HepG2 (cell line): ENCODE measurements at regions not wholly inside any gene's neighbourhood (a gene's known extent, or its start where the extent isn't known, plus 50 kb on each side); places are given as distances from the start of the nearest gene placed in this dataset.

Experiments
- ATAC-seq: fragments of 200-7000 bp; cut with Tn5 transposase; 3 replicates; pipeline ENCODE4 v1.9.1; 2020; ENCODE audit warnings: mild to moderate bottlenecking, moderate library complexity
- BruUV-seq: library from RNA; stranded (reverse); fragments of 400-500 nt; replicated peaks from 2 replicates; lab custom pipeline; 2021; lab: Mats Ljungman, UMichigan
- CTCF ChIA-PET: fragments of 300-600 bp; formaldehyde crosslinking; extraction: SDS; loops from one replicate; lab custom pipeline; 2021; ENCODE audit warnings: low total read pairs, inconsistent platforms, low intra/inter-chr PET ratio; lab: Yijun Ruan, JAX
- POLR2A ChIA-PET: fragments of 350-600 bp; sonication (Branson Sonifier 250); formaldehyde crosslinking; loops from one replicate; lab custom pipeline; 2020; ENCODE audit warnings: antibody characterized with exemption, inconsistent platforms; lab: Yijun Ruan, JAX
- DNase-seq: peaks from one replicate; pipeline ENCODE4 v3.0.0-alpha.2; 2015; ENCODE audit warnings: low spot score
- FAIRE-seq: peaks from 3 replicates; lab custom pipeline; 2011; peaks lifted over from hg19 to GRCh38; lab: Jason Lieb, UNC
- H2AFZ ChIP-seq: one replicate; pipeline ENCODE4 v1.6.1; 2011; ENCODE audit warnings: low read length, inconsistent platforms
- H3K27ac ChIP-seq: fragments of 300-600 bp; 3 replicates; pipeline ENCODE4 v1.8.0; 2011; ENCODE audit warnings: mixed run types, mild to moderate bottlenecking, mixed read lengths, low read length, inconsistent platforms; ENCODE audit not compliant: insufficient read depth; ENCODE audit errors: extremely low read length
- H3K27me3 ChIP-seq, 2 experiments: fragments of 200-600 bp in 1 of 2; 2 replicates in 1 of 2; 3 replicates in 1 of 2; pipeline versions ENCODE4 v1.6.0 to v1.8.0; 2011; ENCODE audit warnings: low read length in 2 of 2, mild to moderate bottlenecking in 2 of 2, moderate library complexity in 2 of 2, inconsistent platforms in 1 of 2; ENCODE audit not compliant: insufficient read depth in 2 of 2, control insufficient read depth in 1 of 2
- H3K36me3 ChIP-seq, 2 experiments: fragments of 200-600 bp in 1 of 2; replicated peaks in 1 of 2; 2 replicates in 1 of 2; 3 replicates in 1 of 2; pipeline versions ENCODE4 v1.5.1 to v1.8.0; 2011; ENCODE audit warnings: low read length in 2 of 2, inconsistent platforms in 1 of 2; ENCODE audit not compliant: insufficient read depth in 2 of 2, control insufficient read depth in 1 of 2
- H3K4me1 ChIP-seq: 2 replicates; pipeline ENCODE4 v1.5.1; 2012; ENCODE audit warnings: low read length, inconsistent platforms; ENCODE audit not compliant: insufficient read depth
- H3K4me2 ChIP-seq: 2 replicates; pipeline ENCODE4 v1.6.0; 2011; ENCODE audit warnings: low read depth, low read length, inconsistent platforms
- H3K4me3 ChIP-seq, 3 experiments: fragments of 200-600 bp in 1 of 3; sonication (generic), shearing (Covaris generic) in 1 of 3; replicated peaks in 1 of 3; 2 replicates each; pipeline ENCODE4 v1.5.1; 2011 to 2016; ENCODE audit warnings: low read length in 3 of 3, inconsistent platforms in 2 of 3, low read depth in 2 of 3, mild to moderate bottlenecking in 2 of 3, control low read depth in 1 of 3, mixed read lengths in 1 of 3; ENCODE audit not compliant: insufficient read depth in 1 of 3
- H3K79me2 ChIP-seq: one replicate; pipeline ENCODE4 v1.6.1; 2011; ENCODE audit warnings: low read length, inconsistent platforms; ENCODE audit not compliant: insufficient read depth
- H3K9ac ChIP-seq: 2 replicates; pipeline ENCODE4 v1.6.0; 2011; ENCODE audit warnings: mild to moderate bottlenecking, low read depth, low read length, inconsistent platforms; ENCODE audit not compliant: insufficient read depth
- H3K9me3 ChIP-seq: 2 replicates; pipeline ENCODE4 v1.5.1; 2012; ENCODE audit warnings: mild to moderate bottlenecking, low read length
- H4K20me1 ChIP-seq: 2 replicates; pipeline ENCODE4 v1.6.0; 2011; ENCODE audit warnings: inconsistent platforms, mild to moderate bottlenecking, low read length, moderate library complexity; ENCODE audit not compliant: insufficient read depth
- BCL6 ChIP-seq: IDR thresholded peaks from 2 replicates; pipeline ENCODE4 v1.6.1; 2016; ENCODE audit warnings: missing genetic modification reagents, missing compliant biosample characterization
- CEBPB ChIP-seq: IDR thresholded peaks from 2 replicates; pipeline ENCODE4 v1.6.1; 2011; ENCODE audit warnings: low read depth, low read length, improper control_type of control experiment, borderline replicate concordance
- HNRNPLL ChIP-seq: fragments of 200-400 bp; formaldehyde crosslinking; IDR thresholded peaks from 2 replicates; pipeline ENCODE4 v1.6.1; 2017; ENCODE audit warnings: mild to moderate bottlenecking, low read depth, low read length; ENCODE audit not compliant: poor library complexity, severe bottlenecking
- JARID2 ChIP-seq: sonication (generic); formaldehyde crosslinking; IDR thresholded peaks from 2 replicates; pipeline ENCODE4 v1.8.1; 2023; ENCODE audit warnings: missing genetic modification reagents, inconsistent platforms; ENCODE audit not compliant: insufficient replicate concordance
- MBNL3 ChIP-seq: fragments of 250-450 bp; sonication (Bioruptor Pico); conservative IDR thresholded peaks from 2 replicates; pipeline ENCODE4 v1.8.0; 2022; ENCODE audit warnings: mild to moderate bottlenecking, inconsistent platforms
- NR2F1 ChIP-seq, 2 experiments: fragments of 450-650 bp in 1 of 2; formaldehyde crosslinking in 1 of 2; IDR thresholded peaks; 2 replicates each; pipeline versions ENCODE4 v1.5.0 to v1.6.1; 2016 to 2020; ENCODE audit warnings: mild to moderate bottlenecking in 1 of 2, missing compliant biosample characterization in 1 of 2, missing genetic modification reagents in 1 of 2, moderate library complexity in 1 of 2
- NR3C1 ChIP-seq: sonication (generic); formaldehyde crosslinking; IDR thresholded peaks from 2 replicates; pipeline ENCODE4 v1.4.0; 2020; ENCODE audit warnings: missing genetic modification reagents
- PHB2 ChIP-seq: fragments of 450-650 bp; IDR thresholded peaks from 2 replicates; pipeline ENCODE4 v1.6.1; 2018; ENCODE audit not compliant: partially characterized antibody
- RXRA ChIP-seq: sonication (generic); formaldehyde crosslinking; IDR thresholded peaks from 2 replicates; pipeline ENCODE4 v1.5.1; 2020; ENCODE audit warnings: missing genetic modification reagents
- SNAPC2 ChIP-seq: sonication (generic); formaldehyde crosslinking; IDR thresholded peaks from 2 replicates; pipeline ENCODE4 v1.8.1; 2022; ENCODE audit warnings: mild to moderate bottlenecking, missing genetic modification reagents
- THAP11 ChIP-seq: IDR thresholded peaks from 2 replicates; pipeline ENCODE4 v1.6.1; 2016; ENCODE audit warnings: missing biosample characterization, missing genetic modification reagents
- ZBTB38 ChIP-seq: sonication (generic); formaldehyde crosslinking; IDR thresholded peaks from 2 replicates; pipeline ENCODE4 v1.5.1; 2020; ENCODE audit warnings: mild to moderate bottlenecking, missing genetic modification reagents
- ZNF556 ChIP-seq: sonication (generic); formaldehyde crosslinking; IDR thresholded peaks from 2 replicates; pipeline ENCODE4 v1.4.0; 2020; ENCODE audit warnings: mild to moderate bottlenecking, missing genetic modification reagents, borderline replicate concordance
- ZNF652 ChIP-seq: IDR thresholded peaks from 2 replicates; pipeline ENCODE4 v1.6.1; 2016; ENCODE audit warnings: low read depth, borderline replicate concordance
- ZNF713 ChIP-seq: sonication (generic); formaldehyde crosslinking; IDR thresholded peaks from 2 replicates; pipeline ENCODE4 v1.4.0; 2020; ENCODE audit warnings: mild to moderate bottlenecking, missing genetic modification reagents
- WGBS: methylation state at CpG from one replicate; pipeline ENCODE4 v1.1.6; 2017; ENCODE audit warnings: low lambda C conversion rate; 5-methylcytosine and 5-hydroxymethylcytosine counted together
- in situ Hi-C: cut with HindIII; loops from 2 replicates; pipeline ENCODE4 v1.10.0; 2017; ENCODE audit warnings: low pct_unique_long_range_greater_than_20kb; ENCODE audit not compliant: extremely low pct_ligation_motif_present
- intact Hi-C: fragments of 100-400 bp; cut with micrococcal nuclease; formaldehyde crosslinking; loops from one replicate; pipeline ENCODE4 v1.10.0; 2022; ENCODE audit not compliant: unreplicated experiment
- TF ChIP-seq, protein P1 (sequence below): sonication (generic); formaldehyde crosslinking; conservative IDR thresholded peaks from 2 replicates; pipeline ENCODE4 v1.8.0; 2022; ENCODE audit warnings: mild to moderate bottlenecking, moderate library complexity, missing genetic modification reagents
- TF ChIP-seq, protein P2 (sequence below): IDR thresholded peaks from 2 replicates; pipeline ENCODE4 v1.6.1; 2016; ENCODE audit warnings: low read depth

DNA sequence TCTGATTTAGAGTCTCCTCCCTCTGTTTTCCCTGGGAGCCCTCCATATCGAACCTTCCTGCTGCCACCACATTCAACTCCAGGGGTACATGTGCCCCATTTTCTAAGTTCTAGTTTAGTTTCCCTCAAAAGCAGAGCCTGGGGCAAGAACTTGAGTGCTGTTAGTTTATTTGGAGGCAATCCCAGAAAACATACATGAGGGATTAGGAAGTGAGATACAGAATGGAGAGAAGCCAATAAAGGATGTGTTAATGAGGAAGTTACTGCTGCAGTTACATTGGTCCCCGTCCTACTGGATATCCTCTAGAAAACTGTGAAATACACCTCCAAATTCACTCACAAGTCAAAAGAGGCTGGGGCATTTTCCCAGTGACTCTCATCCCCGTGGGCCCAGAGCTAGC lies 159.4 kb upstream of the SMARCA2 start (continued):
- TF ChIP-seq CEBPB (no peak), BCL6 (CRISPR knock-in tag) (no peak), PHB2 (no peak)
- TF ChIP-seq, protein P1, sequence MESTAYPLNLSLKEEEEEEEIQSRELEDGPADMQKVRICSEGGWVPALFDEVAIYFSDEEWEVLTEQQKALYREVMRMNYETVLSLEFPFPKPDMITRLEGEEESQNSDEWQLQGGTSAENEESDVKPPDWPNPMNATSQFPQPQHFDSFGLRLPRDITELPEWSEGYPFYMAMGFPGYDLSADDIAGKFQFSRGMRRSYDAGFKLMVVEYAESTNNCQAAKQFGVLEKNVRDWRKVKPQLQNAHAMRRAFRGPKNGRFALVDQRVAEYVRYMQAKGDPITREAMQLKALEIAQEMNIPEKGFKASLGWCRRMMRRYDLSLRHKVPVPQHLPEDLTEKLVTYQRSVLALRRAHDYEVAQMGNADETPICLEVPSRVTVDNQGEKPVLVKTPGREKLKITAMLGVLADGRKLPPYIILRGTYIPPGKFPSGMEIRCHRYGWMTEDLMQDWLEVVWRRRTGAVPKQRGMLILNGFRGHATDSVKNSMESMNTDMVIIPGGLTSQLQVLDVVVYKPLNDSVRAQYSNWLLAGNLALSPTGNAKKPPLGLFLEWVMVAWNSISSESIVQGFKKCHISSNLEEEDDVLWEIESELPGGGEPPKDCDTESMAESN (CRISPR knock-in tag): no peak

DNA sequence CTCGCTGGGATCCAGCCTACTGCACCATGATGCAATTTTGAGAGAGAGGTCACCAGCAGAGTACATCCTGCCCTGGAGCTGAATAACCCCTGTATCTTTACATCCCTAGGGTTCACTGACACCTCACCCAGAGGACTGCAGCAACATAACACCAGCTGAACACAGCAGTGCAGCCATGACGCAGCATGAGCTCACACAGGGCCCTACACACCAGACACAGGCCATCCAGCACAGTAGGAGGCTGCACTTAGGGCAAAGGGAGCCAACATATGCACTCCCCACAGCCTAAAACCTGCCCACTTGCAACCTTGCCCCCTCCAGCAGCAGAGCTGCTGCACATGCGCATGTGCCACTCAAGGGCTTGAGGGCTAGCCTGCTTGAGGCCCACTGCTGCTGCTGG lies 157.3 kb upstream of the SMARCA2 start:
- Histone ChIP-seq H3K4me3 (no peak overlapping the region), H3K79me2 (no peaks in the 10 kb centered on the region), H3K27me3 (no peaks in the 10 kb centered on the region), H3K9me3 (no peaks in the 10 kb centered on the region), H3K4me2 (no peak overlapping the region), H4K20me1 (no peaks in the 10 kb centered on the region), H3K9ac (no peak overlapping the region), H3K4me1 (no peaks in the 10 kb centered on the region), H2AFZ (no peak overlapping the region), H3K27ac (no peak overlapping the region), H3K36me3 (no peaks in the 10 kb centered on the region)
- in situ Hi-C loops (no loop called here), intact Hi-C loops (no loop called here)
- POLR2A ChIA-PET: no interaction called here
- no TSS peak for BruUV-seq
- CTCF ChIA-PET: no interaction called here
- DNase-seq: no peak
- no peak for ATAC-seq
- no peak for FAIRE-seq
- WGBS: 30% methylated on average over 2 of the region's 3 CpGs
- TF ChIP-seq ZNF652 (CRISPR knock-in tag): no peak
- TF ChIP-seq NR2F1 (CRISPR knock-in tag; IDR thresholded peaks at IDR 0.05): no peak
- TF ChIP-seq ZNF713 (CRISPR knock-in tag): no peak
- no peak for TF ChIP-seq SNAPC2 (CRISPR knock-in tag)
- no peak for TF ChIP-seq NR3C1 (CRISPR knock-in tag)
- TF ChIP-seq ZNF556: no peak
- no peak for TF ChIP-seq HNRNPLL
- no peak for TF ChIP-seq THAP11 (CRISPR knock-in tag)
- no peak for TF ChIP-seq RXRA (CRISPR knock-in tag)
- no peak for TF ChIP-seq MBNL3
- no peak for TF ChIP-seq ZBTB38 (CRISPR knock-in tag)
- no peak for TF ChIP-seq JARID2
- TF ChIP-seq, protein P2, sequence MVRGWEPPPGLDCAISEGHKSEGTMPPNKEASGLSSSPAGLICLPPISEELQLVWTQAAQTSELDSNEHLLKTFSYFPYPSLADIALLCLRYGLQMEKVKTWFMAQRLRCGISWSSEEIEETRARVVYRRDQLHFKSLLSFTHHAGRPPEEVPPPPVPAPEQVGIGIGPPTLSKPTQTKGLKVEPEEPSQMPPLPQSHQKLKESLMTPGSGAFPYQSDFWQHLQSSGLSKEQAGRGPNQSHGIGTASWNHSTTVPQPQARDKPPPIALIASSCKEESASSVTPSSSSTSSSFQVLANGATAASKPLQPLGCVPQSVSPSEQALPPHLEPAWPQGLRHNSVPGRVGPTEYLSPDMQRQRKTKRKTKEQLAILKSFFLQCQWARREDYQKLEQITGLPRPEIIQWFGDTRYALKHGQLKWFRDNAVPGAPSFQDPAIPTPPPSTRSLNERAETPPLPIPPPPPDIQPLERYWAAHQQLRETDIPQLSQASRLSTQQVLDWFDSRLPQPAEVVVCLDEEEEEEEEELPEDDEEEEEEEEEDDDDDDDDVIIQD: no peak
